NCI-H2029 treated with DMSO at 0.1 percent for 48 hours (cell line): ENCODE measurements at regions not wholly inside any gene's neighbourhood (a gene's known extent, or its start where the extent isn't known, plus 50 kb on each side); places are given as distances from the start of the nearest gene placed in this dataset.
"Not testable (repeated sequence)": the region's sequence is repeated elsewhere in the genome, so short reads cannot be mapped to it uniquely, and the experiment has no call there.

Source experiments
- DNase-seq: peaks from one replicate; lab custom pipeline; 2025; lab: John Stamatoyannopoulos, UW

DNA sequence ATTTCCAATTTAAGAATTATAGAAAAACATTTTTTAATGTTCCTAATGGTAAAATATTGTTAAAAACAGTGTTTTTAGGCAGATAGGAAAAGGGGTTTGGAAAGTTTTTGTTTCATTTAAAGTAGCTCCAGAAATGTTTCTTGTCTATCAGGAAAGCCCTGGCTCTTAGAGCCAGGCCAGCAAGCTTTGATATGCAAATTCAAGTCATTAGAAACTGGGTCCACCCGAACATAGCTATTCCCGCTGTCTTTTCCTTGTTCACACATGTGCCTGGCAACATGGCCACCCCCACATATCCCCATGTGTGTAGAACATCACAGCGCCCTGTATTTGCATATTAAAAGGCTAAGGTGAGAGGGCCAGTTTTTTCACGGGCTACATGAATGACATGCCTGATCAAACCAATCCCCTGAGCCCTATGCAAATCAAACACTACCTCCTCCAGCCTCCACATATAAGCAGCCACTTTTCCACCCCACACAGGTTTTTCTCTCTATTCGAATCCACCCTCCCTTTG is 925.3 kb upstream of the CDH10 start:
- DNase-seq, result no peak

DNA sequence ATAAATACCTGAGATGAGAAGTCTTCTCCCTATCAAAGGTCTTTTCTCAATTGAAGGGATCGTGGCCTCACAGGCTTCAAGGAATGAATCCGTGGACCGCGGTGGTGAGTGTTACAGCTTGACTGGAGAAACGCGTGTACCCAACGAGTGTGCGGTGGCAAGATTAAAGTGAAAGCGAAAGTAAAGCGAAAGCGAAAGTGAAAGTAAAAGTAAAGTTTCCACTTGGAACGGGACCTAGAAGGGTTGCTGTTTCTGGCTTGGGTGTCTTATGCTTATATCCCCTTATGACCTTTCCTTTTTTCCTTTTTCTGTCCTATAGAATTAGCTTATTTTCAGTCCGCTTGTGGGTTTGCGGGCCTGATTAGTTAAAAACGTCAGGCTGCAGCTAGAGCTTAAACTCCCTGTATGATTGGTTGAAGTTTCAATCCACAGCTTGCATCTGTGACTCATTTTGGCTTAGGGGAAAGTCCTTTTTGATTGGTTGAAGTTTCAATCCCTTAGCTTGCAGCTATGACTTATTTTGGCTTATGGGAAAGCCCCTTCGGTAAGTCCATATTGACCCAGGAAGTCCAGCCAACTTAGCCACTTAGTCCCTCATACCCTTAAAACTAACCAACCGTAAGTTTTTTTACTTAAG is 924.3 kb upstream of the CDH10 start:
- no peak for DNase-seq

DNA sequence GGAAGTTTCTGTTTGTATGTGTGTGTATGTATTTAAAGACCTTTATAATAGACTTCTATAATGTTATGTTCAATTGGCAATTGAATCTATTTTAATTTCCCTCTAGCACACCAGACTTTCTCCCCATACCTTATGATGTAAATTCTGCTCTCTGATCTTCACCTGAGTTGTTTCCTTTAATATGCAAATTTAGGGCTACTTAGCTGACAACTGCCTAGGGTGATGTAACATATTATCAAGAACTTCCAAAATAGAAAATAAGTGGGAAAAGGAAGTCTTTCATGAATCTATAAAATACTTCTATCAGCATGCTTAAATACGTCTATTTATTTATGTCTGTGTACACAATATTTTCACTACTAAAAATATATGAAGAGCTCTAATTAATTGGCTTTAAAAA is 923.5 kb upstream of the CDH10 start:
- DNase-seq, result no peak

DNA sequence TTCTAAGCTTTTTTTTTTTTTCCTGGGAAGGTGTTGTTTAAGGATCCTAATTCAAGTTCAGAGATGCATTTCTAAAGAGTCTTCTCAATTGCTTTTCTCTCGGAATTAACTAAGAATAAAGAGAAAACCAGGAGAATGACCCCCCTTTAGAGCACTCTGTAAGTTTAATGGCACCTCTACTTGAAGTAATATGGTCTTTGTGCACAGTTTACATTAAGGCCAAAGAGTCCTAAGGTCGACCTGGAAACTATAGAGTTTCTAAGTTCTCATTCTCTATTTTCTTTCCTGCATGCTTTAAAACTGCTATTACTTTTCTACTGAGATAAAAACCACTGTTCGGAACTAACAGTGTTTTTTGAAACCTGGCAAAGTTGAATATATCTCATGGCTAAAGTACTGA is 923.1 kb upstream of the CDH10 start:
- DNase-seq, result no peak

DNA sequence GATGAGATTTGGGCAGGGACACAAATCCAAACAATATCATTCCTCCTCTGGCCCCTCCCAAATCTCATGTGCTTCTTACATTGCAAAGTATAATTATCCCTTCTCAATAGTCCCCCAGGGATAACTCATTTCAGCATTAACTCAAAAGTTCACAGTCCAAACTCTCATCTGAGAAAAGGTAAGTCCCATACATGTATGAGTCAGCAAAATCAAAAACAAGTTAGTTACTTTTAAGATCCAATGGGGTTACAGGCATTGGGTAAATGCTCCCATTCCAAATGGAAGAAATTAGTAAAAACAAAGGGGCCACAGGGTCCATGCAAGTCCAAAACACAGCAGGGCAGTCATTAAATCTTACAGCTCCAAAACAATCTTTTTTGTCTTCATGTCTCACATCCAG is 917.9 kb upstream of the CDH10 start:
- DNase-seq, result no peak

DNA sequence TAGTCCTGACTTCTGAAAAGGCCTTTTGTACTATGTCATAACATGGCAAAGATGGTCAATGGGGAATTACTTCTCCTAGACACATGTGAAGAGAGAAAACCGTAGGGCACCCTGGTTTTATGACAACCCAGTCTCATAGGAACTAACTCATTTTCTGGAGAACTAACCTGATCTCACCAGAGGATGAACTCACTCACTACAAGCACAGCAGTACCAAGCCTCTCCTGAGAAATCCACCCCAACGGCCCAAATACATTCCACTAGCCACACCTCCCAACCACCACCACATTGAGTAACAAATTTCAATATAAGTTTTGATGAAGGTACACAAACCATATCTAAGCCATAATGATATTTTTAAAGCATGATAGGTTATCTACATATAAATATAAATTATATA is 909.3 kb upstream of the CDH10 start:
- DNase-seq, result no peak

DNA sequence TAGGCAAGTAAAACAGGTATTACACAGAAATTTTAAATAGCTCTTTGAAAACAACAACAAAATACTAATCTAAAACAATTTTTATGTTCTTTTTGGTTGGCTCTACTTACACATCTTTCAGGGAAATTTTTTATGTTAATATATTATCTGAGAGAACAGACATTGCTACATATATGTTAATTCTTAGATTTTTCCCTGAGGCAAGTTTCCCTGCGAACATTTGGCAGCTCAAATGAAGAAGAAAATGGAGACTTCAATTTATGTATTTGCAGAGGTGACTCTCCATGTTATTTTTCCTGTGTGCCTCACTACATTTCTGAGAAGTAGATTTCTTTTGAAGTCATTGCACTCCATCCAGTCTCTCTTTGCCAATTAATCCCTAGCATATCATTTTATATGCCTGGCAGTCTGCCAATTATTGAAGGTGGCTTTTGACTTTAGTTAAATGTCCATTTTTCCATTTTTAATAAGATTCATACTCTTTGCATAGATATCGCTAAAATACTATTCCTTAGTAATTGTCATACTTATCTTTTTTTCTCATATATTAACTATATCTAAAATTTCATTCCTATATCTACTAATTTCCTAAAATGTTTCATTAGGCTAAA is 908.2 kb upstream of the CDH10 start:
- DNase-seq, result no peak

DNA sequence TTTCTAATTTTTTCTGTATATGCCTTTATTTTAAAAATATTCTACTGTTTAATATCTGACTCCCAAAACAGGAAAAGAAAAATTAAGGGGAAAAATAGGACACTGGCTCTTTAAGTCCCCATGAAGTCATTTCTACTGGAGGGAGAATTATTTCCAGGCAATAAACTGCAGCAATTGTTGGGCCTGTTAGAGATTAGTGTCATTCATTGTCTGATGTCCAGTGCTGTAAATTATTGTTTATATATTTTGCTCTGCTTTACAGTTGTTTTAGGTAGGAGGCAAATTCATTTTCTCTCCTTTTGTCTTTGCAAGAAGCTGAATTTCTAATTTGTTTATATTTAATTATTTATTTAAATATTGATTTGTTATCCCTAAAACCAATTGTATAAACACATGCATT is 906.0 kb upstream of the CDH10 start:
- DNase-seq, result no peak

DNA sequence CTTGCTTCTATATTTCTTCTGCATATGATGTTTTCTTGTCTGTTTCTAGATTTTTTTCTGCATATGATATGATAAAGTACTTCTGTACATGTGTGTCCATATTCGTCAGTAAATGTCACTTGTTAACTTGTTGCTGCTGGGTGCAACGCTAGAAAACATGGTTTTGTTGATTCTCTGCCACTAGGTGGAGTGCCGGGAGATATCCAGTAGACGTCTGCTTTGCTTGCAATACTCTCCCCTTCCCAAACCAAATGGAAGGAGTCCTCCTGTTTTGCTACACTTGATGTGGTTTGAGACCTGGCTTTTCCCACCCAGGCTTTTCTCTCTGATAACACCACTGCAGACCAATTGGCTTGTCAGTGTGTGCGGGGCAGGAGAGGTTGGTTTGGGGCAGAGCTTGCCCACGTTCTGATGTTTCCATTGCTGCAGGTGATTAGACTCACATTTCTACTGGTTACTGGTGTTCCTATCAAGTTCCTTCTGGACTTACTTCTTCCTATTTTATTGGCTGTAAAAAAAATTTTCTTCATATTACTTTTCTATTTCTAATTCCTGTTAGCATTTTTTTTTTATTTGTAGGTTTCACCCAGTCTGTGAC is 900.0 kb upstream of the CDH10 start:
- DNase-seq, result peak; percentile 3

DNA sequence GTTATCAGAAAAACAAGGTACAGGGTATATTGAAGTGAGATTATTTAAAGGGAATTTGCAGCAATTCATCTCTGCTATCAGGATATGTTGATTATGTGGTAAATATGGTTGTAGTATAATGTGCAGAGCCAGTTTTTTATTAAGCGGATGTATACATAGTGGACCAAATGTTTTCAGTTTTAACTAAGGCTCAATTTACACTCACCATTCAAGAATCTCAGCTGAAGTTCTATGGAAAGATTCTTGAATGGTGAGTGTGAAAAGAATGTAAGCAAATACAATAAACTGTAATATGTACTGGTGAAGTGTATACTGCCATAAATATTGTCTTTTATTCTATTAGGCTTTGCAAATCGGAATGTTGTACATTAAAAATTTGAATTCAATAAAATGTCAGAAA is 895.9 kb upstream of the CDH10 start:
- DNase-seq, result no peak

DNA sequence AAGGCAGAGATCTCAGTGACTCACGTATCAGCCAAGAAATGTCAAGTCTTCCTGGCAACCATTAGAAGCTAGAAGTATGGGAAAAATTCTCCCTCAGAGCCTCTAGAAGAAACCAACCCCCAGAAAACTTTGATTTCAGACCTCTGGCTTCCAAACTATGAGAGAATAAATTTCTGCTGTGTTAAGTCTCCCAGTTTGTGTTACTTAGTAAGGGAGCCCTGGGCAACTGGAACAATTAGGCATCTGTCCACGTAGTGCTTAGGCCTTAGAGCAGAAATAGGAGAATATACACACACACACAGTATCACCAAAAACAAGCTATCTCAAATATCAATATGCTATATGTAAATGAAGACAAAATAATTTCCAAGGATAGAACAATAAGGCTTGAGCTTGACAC is 894.8 kb upstream of the CDH10 start:
- no peak for DNase-seq

DNA sequence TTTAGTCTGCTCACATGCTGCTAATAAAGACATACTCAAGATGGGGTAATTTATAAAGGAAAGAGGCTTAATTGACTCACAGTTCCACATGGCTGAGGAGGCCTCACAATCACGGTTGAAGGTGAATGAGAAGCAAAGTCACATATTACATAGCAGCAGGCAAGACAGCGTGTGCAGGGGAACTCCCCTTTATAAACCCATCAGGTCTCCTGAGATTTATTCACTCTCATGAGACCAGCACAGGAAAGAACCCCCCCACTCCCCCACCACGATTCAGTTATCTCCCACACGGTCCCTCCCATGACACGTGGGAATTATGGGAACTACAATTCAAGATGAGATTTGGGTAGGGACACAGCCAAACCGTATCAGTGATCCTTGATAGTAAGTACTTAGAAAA is 891.7 kb upstream of the CDH10 start:
- not testable (repeated sequence) for DNase-seq

DNA sequence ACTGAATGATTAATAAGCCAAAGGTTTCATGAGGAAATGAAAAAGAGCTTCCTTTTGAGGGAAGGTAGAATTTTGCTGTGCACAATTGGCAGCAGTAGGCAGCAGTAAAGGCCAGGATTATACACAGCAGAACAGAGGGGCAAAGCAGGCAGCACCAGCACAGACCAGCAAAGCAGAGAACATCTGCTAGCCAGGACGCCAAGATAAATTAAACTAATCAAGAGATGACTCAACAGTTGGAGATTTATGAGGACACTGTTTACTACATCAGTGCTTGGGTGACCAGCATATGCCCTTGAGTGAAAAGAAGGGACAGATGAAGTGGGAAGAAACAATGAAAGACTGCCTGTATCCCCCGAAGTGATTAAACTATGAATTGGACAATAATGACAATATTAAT is 871.4 kb upstream of the CDH10 start:
- DNase-seq, result no peak

DNA sequence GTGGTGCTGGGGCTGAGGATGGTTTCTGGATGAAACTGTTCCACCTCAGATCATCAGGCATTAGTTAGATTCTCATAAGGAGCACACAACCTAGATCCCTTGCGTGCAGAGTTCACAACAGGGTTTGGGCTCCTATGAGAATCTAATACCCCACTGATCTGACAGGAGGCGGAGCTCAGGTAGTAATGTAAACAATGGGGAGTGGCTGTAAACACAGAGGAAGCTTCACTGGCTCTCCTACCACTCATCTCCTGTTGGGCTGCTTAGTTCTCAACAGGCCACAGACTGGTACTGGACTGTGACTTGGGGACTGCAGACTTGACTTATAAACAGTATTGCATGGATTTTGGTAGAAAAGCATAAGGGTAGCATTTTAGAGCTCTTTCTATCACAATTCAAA is 870.7 kb upstream of the CDH10 start:
- no peak for DNase-seq

DNA sequence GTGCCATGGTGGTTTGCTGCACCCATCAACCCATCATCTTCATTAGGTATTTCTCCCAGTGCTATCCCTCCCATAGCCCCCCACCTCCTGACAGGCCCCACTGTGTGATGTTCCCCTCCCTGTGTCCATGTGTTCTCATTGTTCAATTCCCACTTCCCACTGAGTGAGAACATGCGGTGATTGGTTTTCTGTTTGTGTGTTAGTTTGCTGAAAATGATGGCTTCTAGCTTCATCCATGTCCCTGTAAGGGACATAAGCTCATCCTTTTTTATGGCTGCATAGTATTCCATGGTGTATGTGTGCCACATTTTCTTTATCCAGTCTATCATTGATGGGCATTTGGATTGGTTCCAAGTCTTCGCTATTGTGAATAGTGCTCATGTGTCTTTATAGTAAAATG is 865.9 kb upstream of the CDH10 start:
- not testable (repeated sequence) for DNase-seq

DNA sequence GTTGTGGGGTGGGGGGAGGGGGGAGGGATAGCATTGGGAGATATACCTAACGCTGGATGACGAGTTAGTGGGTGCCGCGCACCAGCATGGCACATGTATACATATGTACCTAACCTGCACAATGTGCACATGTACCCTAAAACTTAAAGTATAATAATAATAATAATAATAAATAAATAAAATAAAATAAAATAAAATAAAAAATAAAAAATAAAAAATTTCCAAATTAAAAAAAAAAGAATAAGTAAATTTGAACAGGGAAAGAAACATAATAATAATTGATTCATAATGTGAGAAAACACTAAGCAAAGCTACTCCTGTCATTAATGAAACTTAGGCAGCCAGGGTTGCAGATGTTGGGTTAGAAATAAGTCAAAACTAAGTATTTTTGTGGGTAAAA is 863.2 kb upstream of the CDH10 start:
- DNase-seq, result not testable (repeated sequence)

DNA sequence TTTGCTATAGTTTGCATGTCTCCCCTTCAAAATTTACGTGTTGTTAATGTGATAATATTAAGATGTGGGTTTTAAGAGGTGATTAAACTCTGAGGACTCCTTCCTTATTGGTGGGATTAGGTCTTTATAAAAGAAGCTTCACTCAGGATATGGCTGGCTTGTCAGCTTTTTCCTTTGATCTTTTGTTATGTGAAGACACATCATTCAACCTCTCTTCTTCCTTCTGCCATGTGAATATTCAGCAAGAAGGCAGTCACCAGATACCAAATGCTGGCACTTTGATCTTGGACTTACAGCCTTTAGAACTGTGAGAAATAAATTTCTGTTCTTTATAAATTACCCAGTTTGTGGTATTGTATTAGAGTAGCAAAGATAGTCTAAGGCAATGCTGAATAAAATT is 855.9 kb upstream of the CDH10 start:
- DNase-seq, result no peak

DNA sequence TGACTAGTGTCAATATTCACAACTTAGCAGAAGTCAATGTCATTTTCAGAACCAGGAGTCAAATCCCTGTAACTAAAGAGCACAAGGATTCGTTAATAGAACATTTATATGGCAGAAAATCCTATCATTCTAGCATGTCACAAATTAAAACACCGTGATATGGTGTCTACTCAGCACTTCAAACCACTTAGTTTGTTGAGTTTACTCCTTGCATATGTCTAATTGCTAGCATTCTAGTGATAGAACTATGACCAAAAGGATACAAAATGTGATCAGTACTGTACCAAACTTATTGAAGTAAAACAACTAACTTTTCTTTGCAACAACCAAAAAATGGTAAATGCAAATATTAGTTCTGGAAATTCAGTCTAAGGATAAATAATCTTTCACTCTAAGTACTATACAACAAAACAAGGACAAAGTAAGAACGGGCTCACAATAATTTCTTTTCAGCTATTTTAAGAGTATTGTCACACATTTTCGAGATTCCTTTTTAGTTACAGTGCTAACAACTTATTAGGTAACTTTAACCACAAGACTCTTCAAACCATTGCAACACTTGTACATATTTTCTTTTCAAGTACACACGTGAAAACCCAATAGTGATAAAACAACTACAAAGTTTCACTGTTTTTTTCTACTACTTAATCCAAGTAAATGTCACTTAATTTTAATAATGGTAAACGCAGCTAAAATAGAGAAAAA is 845.2 kb upstream of the CDH10 start:
- DNase-seq, result no peak

DNA sequence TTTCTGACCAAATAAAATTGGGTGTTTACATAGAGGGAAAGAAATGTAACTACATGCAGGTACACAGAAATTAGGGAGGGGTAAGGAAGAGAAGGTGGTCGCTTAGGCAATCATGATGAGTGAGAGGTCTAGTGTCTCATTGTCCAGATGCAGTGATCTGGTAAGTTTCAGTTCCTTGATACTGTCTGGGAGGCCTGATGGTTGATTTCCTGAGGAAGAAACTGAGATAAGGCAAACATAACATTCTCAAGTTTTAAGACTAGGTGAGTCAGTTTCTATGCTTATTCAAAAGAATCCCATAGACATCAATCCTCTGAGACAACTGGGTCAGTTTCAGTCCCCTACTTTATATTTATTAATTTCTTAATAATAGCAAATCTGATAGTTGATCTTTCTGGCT is 843.3 kb upstream of the CDH10 start:
- DNase-seq, result no peak

DNA sequence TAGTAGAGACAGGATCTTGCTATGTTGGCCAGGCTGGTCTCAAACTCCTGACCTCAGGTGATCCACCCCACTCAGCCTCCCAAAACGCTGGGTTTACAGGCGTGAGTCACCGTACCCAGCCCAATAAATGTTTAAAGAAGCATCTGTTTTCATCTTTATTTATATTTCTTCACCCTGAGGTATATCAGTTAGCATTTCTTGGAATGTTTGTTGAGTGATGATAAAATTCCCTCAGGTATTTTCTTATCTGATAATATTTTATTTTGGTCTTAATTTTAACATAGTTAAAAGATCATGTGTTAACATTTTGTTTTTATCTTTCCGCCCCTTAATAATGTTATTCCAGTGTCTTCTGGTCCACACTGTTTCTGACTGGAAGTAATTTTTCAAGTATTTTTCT is 839.6 kb upstream of the CDH10 start:
- DNase-seq, result no peak

DNA sequence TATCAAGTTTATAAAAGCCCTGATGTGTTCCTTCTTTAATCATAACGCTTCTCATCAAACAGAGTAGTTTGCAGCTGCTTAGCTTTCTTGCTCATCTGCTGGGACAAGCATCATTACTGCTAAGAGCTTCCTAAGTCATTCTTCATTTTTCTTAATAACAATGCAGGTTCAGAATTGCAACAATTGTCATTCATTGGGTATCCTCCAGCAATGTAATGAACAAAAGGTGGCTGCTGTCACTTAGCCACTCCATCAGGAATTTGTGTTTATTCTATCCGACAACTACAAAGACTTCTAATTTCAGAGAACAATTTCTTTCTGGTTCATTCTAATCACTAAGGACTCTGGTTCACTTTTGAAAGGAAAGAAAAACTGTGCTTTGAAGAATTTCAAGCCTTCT is 836.7 kb upstream of the CDH10 start:
- DNase-seq, result no peak

DNA sequence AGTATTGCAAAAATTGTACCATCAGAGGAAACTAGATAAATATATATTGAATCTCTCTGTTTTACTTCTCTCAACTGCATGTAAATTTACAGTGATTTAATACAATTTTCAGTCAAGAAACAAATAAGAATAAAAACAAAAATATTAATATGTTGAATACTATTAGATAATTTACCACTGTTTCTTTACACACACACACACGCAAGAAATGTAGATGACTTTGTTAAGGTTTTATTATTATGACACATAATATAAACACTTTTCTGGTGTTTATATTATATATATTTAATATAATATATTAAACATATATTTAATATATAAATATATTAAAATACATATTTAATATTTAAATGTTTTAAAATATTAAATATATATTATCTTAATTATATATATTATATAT is 814.3 kb upstream of the CDH10 start:
- no peak for DNase-seq

DNA sequence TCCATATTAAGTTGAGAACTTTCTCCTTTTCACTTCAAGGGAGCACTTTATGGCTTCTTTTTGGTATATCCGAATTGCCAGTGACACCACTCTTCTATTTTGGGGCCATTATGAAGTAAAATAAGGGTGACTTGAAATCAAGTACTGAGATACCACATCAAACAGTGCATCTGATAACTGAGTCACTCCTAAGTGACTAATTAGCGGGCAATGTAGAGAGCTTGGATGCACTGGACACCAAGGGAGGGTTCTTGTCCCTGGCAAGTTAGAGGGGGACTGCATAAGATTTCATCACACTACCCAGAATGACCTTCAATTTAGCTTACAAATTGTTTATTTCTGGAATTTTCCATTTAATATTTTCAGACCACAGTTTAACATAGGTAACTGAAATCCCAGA is 813.9 kb upstream of the CDH10 start:
- no peak for DNase-seq
